ENCODE measurements at regions not wholly inside any gene's neighbourhood (a gene's known extent, or its start where the extent isn't known, plus 50 kb on each side); places are given as distances from the start of the nearest gene placed in this dataset.

DNA sequence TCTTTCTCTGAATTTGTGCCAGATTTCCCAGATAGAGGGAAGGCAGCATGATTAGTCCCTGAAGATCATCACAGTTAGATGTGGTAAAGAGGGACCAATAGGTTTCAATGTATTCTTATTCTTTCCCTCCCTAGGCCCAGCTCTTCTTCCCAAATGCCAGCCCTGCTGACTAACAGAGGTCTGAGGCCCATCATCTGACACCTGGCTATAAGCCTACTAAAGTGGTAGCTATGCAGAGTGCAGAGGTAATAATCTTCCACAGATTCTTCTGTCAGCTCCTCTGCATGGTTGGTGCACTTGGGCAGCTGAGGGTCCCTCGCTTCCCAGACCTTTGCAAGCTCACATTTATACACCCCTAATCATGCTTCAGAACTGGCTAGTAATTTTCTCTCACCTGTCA is 63.7 kb upstream of the PZP start (continued):
- TF ChIP-seq FOSL2 (IDR thresholded peaks at IDR 0.05; ENCODE audit: borderline replicate concordance, low read depth) (no peak), NRF1 (IDR thresholded peaks at IDR 0.05; ENCODE audit: low read depth, low read length) (no peak), TCF12 (IDR thresholded peaks at IDR 0.05) (no peak), EZH2phosphoT487 (IDR thresholded peaks at IDR 0.05; ENCODE audit: borderline replicate concordance, low read depth) (no peak), RCOR1 (IDR thresholded peaks at IDR 0.05; ENCODE audit: low read length) (no peak)
- TF ChIP-seq, protein P1, sequence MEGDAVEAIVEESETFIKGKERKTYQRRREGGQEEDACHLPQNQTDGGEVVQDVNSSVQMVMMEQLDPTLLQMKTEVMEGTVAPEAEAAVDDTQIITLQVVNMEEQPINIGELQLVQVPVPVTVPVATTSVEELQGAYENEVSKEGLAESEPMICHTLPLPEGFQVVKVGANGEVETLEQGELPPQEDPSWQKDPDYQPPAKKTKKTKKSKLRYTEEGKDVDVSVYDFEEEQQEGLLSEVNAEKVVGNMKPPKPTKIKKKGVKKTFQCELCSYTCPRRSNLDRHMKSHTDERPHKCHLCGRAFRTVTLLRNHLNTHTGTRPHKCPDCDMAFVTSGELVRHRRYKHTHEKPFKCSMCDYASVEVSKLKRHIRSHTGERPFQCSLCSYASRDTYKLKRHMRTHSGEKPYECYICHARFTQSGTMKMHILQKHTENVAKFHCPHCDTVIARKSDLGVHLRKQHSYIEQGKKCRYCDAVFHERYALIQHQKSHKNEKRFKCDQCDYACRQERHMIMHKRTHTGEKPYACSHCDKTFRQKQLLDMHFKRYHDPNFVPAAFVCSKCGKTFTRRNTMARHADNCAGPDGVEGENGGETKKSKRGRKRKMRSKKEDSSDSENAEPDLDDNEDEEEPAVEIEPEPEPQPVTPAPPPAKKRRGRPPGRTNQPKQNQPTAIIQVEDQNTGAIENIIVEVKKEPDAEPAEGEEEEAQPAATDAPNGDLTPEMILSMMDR (IDR thresholded peaks at IDR 0.05) = no peak

DNA sequence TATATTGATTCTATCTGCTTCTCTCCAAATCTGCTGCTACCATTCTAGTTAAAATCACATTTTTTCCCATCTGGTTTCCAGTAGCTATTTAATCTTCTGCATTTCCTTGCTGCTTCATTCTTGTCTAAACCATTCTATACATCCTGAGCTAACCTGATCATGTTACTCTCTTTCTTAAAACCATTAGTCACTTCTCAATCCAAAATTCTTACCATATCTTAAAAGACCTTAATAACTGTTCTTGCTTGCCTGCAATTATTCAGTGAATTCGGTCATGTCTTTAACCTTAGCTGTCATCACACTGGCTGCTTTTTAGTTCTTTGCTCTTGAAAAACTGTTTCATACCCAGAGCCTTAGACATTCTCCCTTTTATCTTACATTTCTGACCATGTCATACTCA is 56.4 kb upstream of the PZP start:
- DNase-seq = no peak
- no peaks in the 10 kb centered on the region for H4K20me1 ChIP-seq (ENCODE audit: insufficient read depth)
- TF ChIP-seq NFIC (IDR thresholded peaks at IDR 0.05; ENCODE audit: borderline replicate concordance) (no peak), MXI1 (IDR thresholded peaks at IDR 0.05; ENCODE audit: low read depth, low read length) (no peak), EZH2phosphoT487 (IDR thresholded peaks at IDR 0.05; ENCODE audit: borderline replicate concordance, low read depth) (no peak), EP300 (IDR thresholded peaks at IDR 0.05; ENCODE audit: borderline replicate concordance in 1 of 2, low read depth in 1 of 2, low read length in 1 of 2) (no peak), GATA2 (CRISPR knock-in tag; IDR thresholded peaks at IDR 0.05) (no peak), FOXM1 (IDR thresholded peaks at IDR 0.05; ENCODE audit: low read depth) (no peak)
- no peak overlapping the region for H2AFZ ChIP-seq (ENCODE audit: low read depth)
- POLR2A ChIA-PET = no interaction called here
- H3K79me2 ChIP-seq (ENCODE audit: insufficient read depth) = no peaks in the 10 kb centered on the region
- H3K9me3 ChIP-seq = no peaks in the 10 kb centered on the region
- H3K9me2 ChIP-seq = no peaks in the 10 kb centered on the region
- no peaks in the 10 kb centered on the region for H3K4me1 ChIP-seq (ENCODE audit: control insufficient read depth in 1 of 2, insufficient read depth in 2 of 2, low read depth in 1 of 2, low read length in 1 of 2)
- CTCF ChIA-PET = no interaction called here
- 33% methylated on average over 1 of the region's 1 CpG for WGBS (ENCODE audit: low lambda C conversion rate)
- H3K27me3 ChIP-seq (ENCODE audit: insufficient read depth) = 0 out of 2 replicates have a peak, but pooled peaks cover 5% of the 10 kb centered on the region
- no peak overlapping the region for H3K4me2 ChIP-seq
- no peaks in the 10 kb centered on the region for H3K36me3 ChIP-seq (replicated peaks in 1 of 2; ENCODE audit: control insufficient read depth in 1 of 2, insufficient read depth in 2 of 2, low read length in 1 of 2)
- no peak overlapping the region for H3K9ac ChIP-seq
- H3F3A ChIP-seq (replicated peaks; ENCODE audit: insufficient read depth) = no peaks in the 10 kb centered on the region
- no peak overlapping the region for H3K27ac ChIP-seq (ENCODE audit: low read depth in 2 of 2, low read length in 1 of 2)
- H3K4me3 ChIP-seq (ENCODE audit: low read depth in 2 of 2, low read length in 1 of 2) = no peak overlapping the region

DNA sequence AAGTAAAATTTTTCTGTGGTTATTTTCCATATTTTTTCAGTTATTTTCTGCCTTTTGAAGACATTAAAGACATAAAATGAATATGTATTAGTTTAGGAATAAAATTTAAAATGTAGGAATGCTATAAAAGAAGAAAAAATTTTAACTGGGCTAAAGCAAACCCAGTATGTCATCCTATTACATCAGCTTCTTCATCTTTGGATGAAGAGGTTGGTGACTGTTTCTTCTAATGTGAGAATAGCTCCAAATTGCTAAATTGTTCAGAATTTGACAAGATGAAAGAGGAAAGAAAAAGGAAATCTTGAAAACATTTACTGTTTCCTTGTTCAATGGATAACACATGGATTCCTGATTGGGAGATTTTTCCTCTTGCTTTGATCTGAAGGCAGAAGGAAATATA is 52.7 kb upstream of the PZP start:
- Histone ChIP-seq H3K4me2 (no peak overlapping the region), H2AFZ (ENCODE audit: low read depth) (no peak overlapping the region), H3K27ac (ENCODE audit: low read depth in 2 of 2, low read length in 1 of 2) (no peak overlapping the region), H3K9me3 (no peaks in the 10 kb centered on the region), H3K9ac (no peak overlapping the region), H3K4me1 (ENCODE audit: control insufficient read depth in 1 of 2, insufficient read depth in 2 of 2, low read depth in 1 of 2, low read length in 1 of 2) (peaks cover 0 to 3% of the 10 kb centered on the region in 2 experiments; a peak in 1 of 4 replicates), H3K9me2 (no peaks in the 10 kb centered on the region), H3K36me3 (replicated peaks in 1 of 2; ENCODE audit: control insufficient read depth in 1 of 2, insufficient read depth in 2 of 2, low read length in 1 of 2) (no peaks in the 10 kb centered on the region), H3F3A (replicated peaks; ENCODE audit: insufficient read depth) (no peaks in the 10 kb centered on the region), H4K20me1 (ENCODE audit: insufficient read depth) (no peaks in the 10 kb centered on the region), H3K4me3 (ENCODE audit: low read depth in 2 of 2, low read length in 1 of 2) (no peak overlapping the region), H3K79me2 (ENCODE audit: insufficient read depth) (no peaks in the 10 kb centered on the region), H3K27me3 (ENCODE audit: insufficient read depth) (0 out of 2 replicates have a peak, but pooled peaks cover 5% of the 10 kb centered on the region)
- no peak for DNase-seq
- POLR2A ChIA-PET = no interaction called here
- CTCF ChIA-PET = no interaction called here
- no peak for TF ChIP-seq FOSL2 (IDR thresholded peaks at IDR 0.05; ENCODE audit: borderline replicate concordance, low read depth)
